Cardiac fibroblast (primary cell): ENCODE measurements at regions not wholly inside any gene's neighbourhood (a gene's known extent, or its start where the extent isn't known, plus 50 kb on each side); places are given as distances from the start of the nearest gene placed in this dataset.
"Not testable (repeated sequence)": the region's sequence is repeated elsewhere in the genome, so short reads cannot be mapped to it uniquely, and the experiment has no call there.

Experiments
- DNase-seq, 2 donors: peaks; one replicate each; pipeline versions ENCODE4 v3.0.0 to v3.0.0-alpha.2; 2010; ENCODE audit warnings: low read depth in 2 of 2
- H3K4me3 ChIP-seq, 2 donors: replicated peaks in 1 of 2; 1 replicate in 1 of 2; 2 replicates in 1 of 2; pipeline ENCODE4 v1.5.1; 2011; ENCODE audit warnings: low read depth in 2 of 2, low read length in 2 of 2, mild to moderate bottlenecking in 2 of 2, moderate library complexity in 1 of 2
- CTCF ChIP-seq: IDR thresholded peaks from one replicate; pipeline ENCODE4 v1.5.1; 2011; ENCODE audit warnings: low read depth, mild to moderate bottlenecking, low read length, inconsistent platforms

- DNase-seq: no peak
- H3K4me3 ChIP-seq: no peak overlapping the region
- TF ChIP-seq CTCF: no peak
These were observed 279.5 kb downstream of the FOXL1 start for GRCh38 chr16:86857807-86858206.

GRCh38 chr16:86858501-86858900, 280.2 kb downstream of the FOXL1 start:
- no peak for TF ChIP-seq CTCF
- no peak for DNase-seq
- no peak overlapping the region for H3K4me3 ChIP-seq

- not testable (repeated sequence) for DNase-seq, H3K4me3 ChIP-seq
These were observed 283.0 kb downstream of the FOXL1 start for GRCh38 chr16:86861270-86861858.

- no peak for TF ChIP-seq CTCF
- peak in 1 of 2 donors; percentile 10 for DNase-seq
- H3K4me3 ChIP-seq: no peak overlapping the region
These were observed 284.4 kb downstream of the FOXL1 start for GRCh38 chr16:86862595-86863280.

GRCh38 chr16:86863609-86864008, 285.3 kb downstream of the FOXL1 start:
- H3K4me3 ChIP-seq: no peak overlapping the region
- no peak for DNase-seq
- no peak for TF ChIP-seq CTCF

- TF ChIP-seq CTCF: no peak
- DNase-seq: no peak
- H3K4me3 ChIP-seq: no peak overlapping the region
These were observed 286.2 kb downstream of the FOXL1 start for GRCh38 chr16:86864586-86864985.

- no peak overlapping the region for H3K4me3 ChIP-seq
- peak in 1 of 2 donors; percentile 20 for DNase-seq
- no peak for TF ChIP-seq CTCF
These were observed 287.7 kb downstream of the FOXL1 start for GRCh38 chr16:86865851-86866662.
